OCI-LY7 (cell line): ENCODE measurements at regions not wholly inside any gene's neighbourhood (a gene's known extent, or its start where the extent isn't known, plus 50 kb on each side); places are given as distances from the start of the nearest gene placed in this dataset.

Experiments used
- BruUV-seq: library from RNA; stranded (reverse); fragments of 400-500 nt; replicated peaks from 2 replicates; lab custom pipeline; 2021; lab: Mats Ljungman, UMichigan
- CTCF ChIA-PET: fragments of 300-600 bp; sonication (Branson Sonifier 250); formaldehyde crosslinking; loops from one replicate; lab custom pipeline; 2022; ENCODE audit warnings: antibody characterized with exemption; ENCODE audit not compliant: unreplicated experiment; lab: Charles Lee
- POLR2A ChIA-PET: fragments of 300-600 bp; sonication (Branson Sonifier 250); formaldehyde crosslinking; loops from one replicate; lab custom pipeline; 2022; ENCODE audit warnings: antibody characterized with exemption; lab: Charles Lee
- DNase-seq: peaks from one replicate; pipeline ENCODE4 v3.0.0-alpha.2; 2015; ENCODE audit warnings: low spot score
- H2AFZ ChIP-seq: fragments of 200-600 bp; sonication (generic), shearing (Covaris generic); 2 replicates; pipeline ENCODE4 v1.6.1; 2014; ENCODE audit warnings: mild to moderate bottlenecking, antibody characterized with exemption, low read length, moderate library complexity
- H3K27ac ChIP-seq: fragments of 200-600 bp; sonication (generic); 2 replicates; pipeline ENCODE4 v1.5.1; 2014; ENCODE audit warnings: mixed run types, low read depth, mild to moderate bottlenecking, moderate library complexity, low read length, inconsistent platforms; ENCODE audit not compliant: poor library complexity, severe bottlenecking
- H3K36me3 ChIP-seq: fragments of 200-600 bp; sonication (generic); 2 replicates; pipeline ENCODE4 v1.6.1; 2014; ENCODE audit warnings: mild to moderate bottlenecking, antibody characterized with exemption, low read length, moderate library complexity, mixed read lengths; ENCODE audit not compliant: insufficient read depth
- H3K4me1 ChIP-seq: fragments of 200-600 bp; sonication (generic); 2 replicates; pipeline ENCODE4 v1.5.1; 2014; ENCODE audit warnings: mild to moderate bottlenecking, low read length; ENCODE audit not compliant: insufficient read depth, poor library complexity, severe bottlenecking
- H3K4me2 ChIP-seq: fragments of 200-600 bp; sonication (generic); 2 replicates; pipeline ENCODE4 v1.6.1; 2014; ENCODE audit warnings: mild to moderate bottlenecking, low read length
- H3K4me3 ChIP-seq: fragments of 200-600 bp; sonication (generic); 2 replicates; pipeline ENCODE4 v1.5.1; 2014; ENCODE audit warnings: mild to moderate bottlenecking, low read depth, low read length; ENCODE audit not compliant: poor library complexity, severe bottlenecking
- H3K79me2 ChIP-seq: fragments of 200-600 bp; sonication (generic); 2 replicates; pipeline ENCODE4 v1.6.1; 2016; ENCODE audit warnings: low read depth, mild to moderate bottlenecking, low read length, moderate library complexity, mixed read lengths; ENCODE audit not compliant: insufficient read depth
- H3K9me2 ChIP-seq: fragments of 200-600 bp; sonication (generic); 2 replicates; pipeline ENCODE4 v1.6.1; 2016; ENCODE audit warnings: mild to moderate bottlenecking, low read length, mixed read lengths; ENCODE audit not compliant: insufficient read depth
- H3K9me3 ChIP-seq: fragments of 200-600 bp; sonication (generic); 2 replicates; pipeline ENCODE4 v1.6.1; 2014; ENCODE audit warnings: mild to moderate bottlenecking, mixed run types, low read length, mixed read lengths
- H4K20me1 ChIP-seq: fragments of 200-600 bp; sonication (generic); 2 replicates; pipeline ENCODE4 v1.6.1; 2014; ENCODE audit warnings: mild to moderate bottlenecking, antibody characterized with exemption, low read length, moderate library complexity, mixed read lengths; ENCODE audit not compliant: insufficient read depth
- EZH2phosphoT487 ChIP-seq: fragments of 200-600 bp; sonication (generic); IDR thresholded peaks from 2 replicates; pipeline ENCODE4 v1.6.1; 2018; ENCODE audit warnings: low read depth, borderline replicate concordance, mild to moderate bottlenecking, mixed run types, antibody characterized with exemption, low read length, moderate library complexity, mixed read lengths
- intact Hi-C: fragments of 100-400 bp; cut with micrococcal nuclease; formaldehyde crosslinking; loops from one replicate; pipeline ENCODE4 v1.10.0; 2022; ENCODE audit not compliant: unreplicated experiment
- TF ChIP-seq, protein P1 (sequence below): fragments of 200-600 bp; sonication (generic); conservative IDR thresholded peaks from 2 replicates; pipeline ENCODE4 v1.5.1; 2014; ENCODE audit warnings: mild to moderate bottlenecking, antibody characterized with exemption, low read length, moderate library complexity, mixed read lengths

DNA sequence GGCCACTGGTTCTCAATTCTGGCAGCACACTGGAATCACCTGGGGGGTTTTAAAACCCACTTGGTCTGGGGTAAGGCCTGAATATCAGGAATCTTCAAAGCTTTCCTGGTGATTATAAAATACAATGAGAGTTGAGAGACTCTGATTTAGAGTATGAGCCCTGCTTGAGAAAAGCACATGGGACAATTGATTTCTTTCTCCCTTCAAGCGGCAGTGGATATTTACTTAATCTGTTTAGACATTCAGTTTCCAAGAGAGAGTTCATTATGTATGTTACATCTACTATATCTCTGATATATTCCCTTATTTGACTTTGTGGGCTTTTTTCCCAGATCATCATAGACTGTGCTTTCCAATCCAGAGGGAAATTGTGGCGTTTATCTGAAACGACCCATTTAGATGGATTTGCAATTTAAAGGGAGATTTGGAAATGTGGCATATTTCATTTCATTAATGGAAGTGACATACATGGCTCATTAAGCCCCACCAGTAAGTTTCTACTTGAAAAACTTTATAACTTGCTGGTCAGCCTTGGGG lies 171.2 kb upstream of the PFN2 start:
- CTCF ChIA-PET, result no interaction called here
- H3K9me2 ChIP-seq, result no peaks in the 10 kb centered on the region
- H3K4me1 ChIP-seq, result no peaks in the 10 kb centered on the region
- H3K27ac ChIP-seq, result no peak overlapping the region
- POLR2A ChIA-PET, result interaction anchor here (0.7 kb wide), 1 partner anchor 71 kb away, joined by 6 read pairs; no protein-coding TSS in a partner anchor
- DNase-seq, result no peak
- no peak overlapping the region for H3K4me3 ChIP-seq
- H2AFZ ChIP-seq, result no peak overlapping the region
- no TSS peak for BruUV-seq
- intact Hi-C loops, result no loop called here
- H3K9me3 ChIP-seq, result no peaks in the 10 kb centered on the region
- TF ChIP-seq, protein P1, sequence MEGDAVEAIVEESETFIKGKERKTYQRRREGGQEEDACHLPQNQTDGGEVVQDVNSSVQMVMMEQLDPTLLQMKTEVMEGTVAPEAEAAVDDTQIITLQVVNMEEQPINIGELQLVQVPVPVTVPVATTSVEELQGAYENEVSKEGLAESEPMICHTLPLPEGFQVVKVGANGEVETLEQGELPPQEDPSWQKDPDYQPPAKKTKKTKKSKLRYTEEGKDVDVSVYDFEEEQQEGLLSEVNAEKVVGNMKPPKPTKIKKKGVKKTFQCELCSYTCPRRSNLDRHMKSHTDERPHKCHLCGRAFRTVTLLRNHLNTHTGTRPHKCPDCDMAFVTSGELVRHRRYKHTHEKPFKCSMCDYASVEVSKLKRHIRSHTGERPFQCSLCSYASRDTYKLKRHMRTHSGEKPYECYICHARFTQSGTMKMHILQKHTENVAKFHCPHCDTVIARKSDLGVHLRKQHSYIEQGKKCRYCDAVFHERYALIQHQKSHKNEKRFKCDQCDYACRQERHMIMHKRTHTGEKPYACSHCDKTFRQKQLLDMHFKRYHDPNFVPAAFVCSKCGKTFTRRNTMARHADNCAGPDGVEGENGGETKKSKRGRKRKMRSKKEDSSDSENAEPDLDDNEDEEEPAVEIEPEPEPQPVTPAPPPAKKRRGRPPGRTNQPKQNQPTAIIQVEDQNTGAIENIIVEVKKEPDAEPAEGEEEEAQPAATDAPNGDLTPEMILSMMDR, result no peak
- no peak for TF ChIP-seq EZH2phosphoT487
- H3K4me2 ChIP-seq, result no peak overlapping the region
- H4K20me1 ChIP-seq, result no peaks in the 10 kb centered on the region
- no peaks in the 10 kb centered on the region for H3K79me2 ChIP-seq
- no peaks in the 10 kb centered on the region for H3K36me3 ChIP-seq

- Histone ChIP-seq H2AFZ (no peak overlapping the region), H3K9me3 (no peaks in the 10 kb centered on the region), H3K4me3 (no peak overlapping the region), H3K36me3 (no peaks in the 10 kb centered on the region), H4K20me1 (no peaks in the 10 kb centered on the region), H3K4me1 (no peaks in the 10 kb centered on the region), H3K27ac (no peak overlapping the region), H3K9me2 (no peaks in the 10 kb centered on the region), H3K79me2 (no peaks in the 10 kb centered on the region), H3K4me2 (no peak overlapping the region)
- BruUV-seq, result no TSS peak
- no peak for DNase-seq
- ChIA-PET POLR2A (interaction anchor here (1.0 to 1.2 kb wide), 2 partner anchors 15 to 42 kb away, joined by 3 read pairs; no protein-coding TSS in a partner anchor), CTCF (no interaction called here)
- TF ChIP-seq, protein P1, result no peak
- no peak for TF ChIP-seq EZH2phosphoT487
- intact Hi-C loops, result no loop called here
Measured at GRCh38 chr3:150140614-150141321, 170.1 kb upstream of the PFN2 start.

DNA sequence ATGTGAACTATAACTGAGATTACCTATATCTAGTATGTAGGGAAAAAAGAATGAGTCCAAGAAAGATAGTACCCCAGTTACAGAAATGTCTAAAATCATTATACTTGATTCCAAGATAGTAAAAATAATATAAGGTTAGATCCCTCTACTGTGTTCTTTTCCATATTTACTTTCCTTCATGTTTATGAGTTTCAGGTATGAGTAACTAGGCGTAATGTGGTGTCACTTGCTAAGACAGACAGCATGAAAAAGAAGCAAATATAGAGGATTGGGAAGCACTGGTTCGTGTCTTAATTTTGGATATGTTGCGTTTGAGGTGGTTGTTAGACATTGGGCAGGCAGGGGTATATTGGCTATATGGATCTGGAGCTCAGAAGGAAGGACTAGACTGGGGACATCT lies 168.1 kb upstream of the PFN2 start:
- Histone ChIP-seq H3K9me3 (no peaks in the 10 kb centered on the region), H3K9me2 (no peaks in the 10 kb centered on the region), H3K4me1 (no peaks in the 10 kb centered on the region), H3K27ac (no peak overlapping the region), H3K4me2 (no peak overlapping the region), H3K36me3 (no peaks in the 10 kb centered on the region), H4K20me1 (no peaks in the 10 kb centered on the region), H3K4me3 (no peak overlapping the region), H2AFZ (no peak overlapping the region), H3K79me2 (no peaks in the 10 kb centered on the region)
- no peak for DNase-seq
- no peak for TF ChIP-seq EZH2phosphoT487
- TF ChIP-seq, protein P1, result no peak
- ChIA-PET POLR2A (no interaction called here), CTCF (no interaction called here)
- intact Hi-C loops, result no loop called here
- BruUV-seq, result no TSS peak
